Gastroesophageal sphincter (tissue), 4 donors: ENCODE measurements at regions not wholly inside any gene's neighbourhood (a gene's known extent, or its start where the extent isn't known, plus 50 kb on each side); places are given as distances from the start of the nearest gene placed in this dataset.

Source experiments
- ATAC-seq: fragments of 150-250 bp; one replicate; pipeline ENCODE4 v1.9.1; 2016; ENCODE audit warnings: mild to moderate bottlenecking, moderate library complexity
- H3K27ac ChIP-seq, 4 donors: fragments of 200-600 bp; sonication (generic) in 3 of 4; 1 replicate in 3 of 4; 2 replicates in 1 of 4; pipeline ENCODE4 v1.5.1; 2016 to 2019
- H3K27me3 ChIP-seq: fragments of 200-600 bp; sonication (generic); one replicate; pipeline ENCODE4 v1.5.1; 2019
- H3K36me3 ChIP-seq, 2 donors: fragments of 200-600 bp; sonication (generic); one replicate each; pipeline ENCODE4 v1.5.1; 2019; ENCODE audit warnings: control low read depth in 1 of 2
- H3K4me1 ChIP-seq, 3 donors: fragments of 200-600 bp; sonication (generic); 1 replicate in 2 of 3; 2 replicates in 1 of 3; pipeline ENCODE4 v1.5.1; 2016 to 2019; ENCODE audit warnings: control low read depth in 2 of 3
- H3K4me3 ChIP-seq, 2 donors: fragments of 200-600 bp; sonication (generic); one replicate each; pipeline ENCODE4 v1.5.1; 2019; ENCODE audit warnings: mild to moderate bottlenecking in 1 of 2, moderate library complexity in 1 of 2
- H3K9me3 ChIP-seq, 3 donors: fragments of 200-600 bp; sonication (generic); one replicate each; pipeline ENCODE4 v1.5.1; 2017 to 2019; ENCODE audit warnings: control low read depth in 2 of 3
- CTCF ChIP-seq, 4 experiments: fragments of 200-600 bp in 2 of 4; fragments of 450-650 bp in 2 of 4; sonication (generic) in 1 of 4; IDR thresholded peaks; one replicate each; pipeline ENCODE4 v1.5.1; 2017 to 2019; ENCODE audit warnings: antibody characterized with exemption in 4 of 4, mild to moderate bottlenecking in 2 of 4, moderate library complexity in 2 of 4
- EP300 ChIP-seq: sonication (generic); formaldehyde crosslinking; IDR thresholded peaks from one replicate; pipeline ENCODE4 v1.6.1; 2017; ENCODE audit warnings: antibody characterized with exemption, mild to moderate bottlenecking
- POLR2A ChIP-seq, 2 donors: fragments of 450-650 bp; IDR thresholded peaks; one replicate each; pipeline ENCODE4 v1.6.1; 2017; ENCODE audit warnings: antibody characterized with exemption in 2 of 2, mild to moderate bottlenecking in 2 of 2, moderate library complexity in 1 of 2
- POLR2AphosphoS5 ChIP-seq: sonication (generic); formaldehyde crosslinking; IDR thresholded peaks from one replicate; pipeline ENCODE4 v1.6.1; 2017; ENCODE audit warnings: antibody characterized with exemption
- WGBS, 2 donors: methylation state at CpG; one replicate each; pipeline ENCODE4 v1.1.5; 2018; ENCODE audit warnings: low coverage in 1 of 2; 5-methylcytosine and 5-hydroxymethylcytosine counted together

GRCh38 chr5:13186177-13186576 is 758.3 kb downstream of the DNAH5 start:
- Histone ChIP-seq H3K9me3 (no peaks in the 10 kb centered on the region), H3K4me1 (no peaks in the 10 kb centered on the region), H3K27ac (no peak overlapping the region), H3K27me3 (no peaks in the 10 kb centered on the region), H3K36me3 (no peaks in the 10 kb centered on the region), H3K4me3 (no peak overlapping the region)
- ATAC-seq, result no peak
- 37% methylated on average over 1 of the region's 1 CpG; no CpG with 5 or more reads in 1 of the 2 donors for WGBS, 2 donors
- TF ChIP-seq CTCF (IDR thresholded peaks at IDR 0.05) (no peak), POLR2AphosphoS5 (no peak), EP300 (no peak), POLR2A (IDR thresholded peaks at IDR 0.05) (no peak)

- H3K4me1 ChIP-seq, result no peaks in the 10 kb centered on the region
- H3K36me3 ChIP-seq, result no peaks in the 10 kb centered on the region
- TF ChIP-seq POLR2A (IDR thresholded peaks at IDR 0.05), result no peak
- no peak for ATAC-seq
- WGBS, 2 donors, result 77 to 78% methylated on average over 5 of the region's 5 CpGs
- no peak overlapping the region for H3K27ac ChIP-seq
- no peak overlapping the region for H3K4me3 ChIP-seq
- H3K27me3 ChIP-seq, result no peaks in the 10 kb centered on the region
- no peaks in the 10 kb centered on the region for H3K9me3 ChIP-seq
Measured at GRCh38 chr5:13179407-13180087, 764.9 kb downstream of the DNAH5 start.

GRCh38 chr5:13143630-13144029 is 800.9 kb downstream of the DNAH5 start:
- H3K4me1 ChIP-seq, result no peaks in the 10 kb centered on the region
- no peak for ATAC-seq
- no peaks in the 10 kb centered on the region for H3K36me3 ChIP-seq
- H3K9me3 ChIP-seq, result no peaks in the 10 kb centered on the region
- no peaks in the 10 kb centered on the region for H3K27me3 ChIP-seq
- WGBS, 2 donors, result 78% methylated on average over 1 of the region's 1 CpG; no CpG with 5 or more reads in 1 of the 2 donors
- H3K4me3 ChIP-seq, result no peak overlapping the region
- no peak overlapping the region for H3K27ac ChIP-seq
- TF ChIP-seq CTCF (IDR thresholded peaks at IDR 0.05) (no peak), EP300 (no peak), POLR2A (IDR thresholded peaks at IDR 0.05) (no peak), POLR2AphosphoS5 (no peak)

GRCh38 chr5:13143214-13143613 is 801.3 kb downstream of the DNAH5 start:
- ATAC-seq, result no peak
- TF ChIP-seq POLR2A (IDR thresholded peaks at IDR 0.05) (no peak), CTCF (IDR thresholded peaks at IDR 0.05) (no peak), EP300 (no peak), POLR2AphosphoS5 (no peak)
- no peaks in the 10 kb centered on the region for H3K36me3 ChIP-seq

DNA sequence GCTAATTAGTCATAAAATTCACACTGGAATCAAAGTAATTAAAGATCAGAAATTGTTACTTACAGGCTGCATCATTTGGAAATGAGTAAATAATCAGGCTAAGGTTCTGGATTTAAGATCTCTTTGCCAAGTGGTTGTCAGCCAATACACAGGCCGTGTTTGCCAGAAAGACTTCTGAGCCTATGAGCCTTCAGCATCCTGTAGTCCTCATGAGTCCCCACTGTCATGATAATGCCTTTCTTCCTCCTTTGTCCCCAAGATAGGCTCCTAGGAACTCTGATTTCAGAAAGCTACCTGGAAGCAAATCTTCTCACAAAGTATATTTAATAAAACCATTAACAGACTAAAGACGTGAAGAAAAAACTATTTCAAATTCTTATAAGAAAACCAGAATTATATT is 810.5 kb downstream of the DNAH5 start:
- H3K36me3 ChIP-seq, result no peaks in the 10 kb centered on the region
- no peak overlapping the region for H3K27ac ChIP-seq
- no peaks in the 10 kb centered on the region for H3K4me1 ChIP-seq
- no peaks in the 10 kb centered on the region for H3K27me3 ChIP-seq
- ATAC-seq, result no peak
- H3K4me3 ChIP-seq, result no peak overlapping the region
- TF ChIP-seq CTCF (IDR thresholded peaks at IDR 0.05) (no peak), POLR2A (IDR thresholded peaks at IDR 0.05) (no peak), POLR2AphosphoS5 (no peak), EP300 (no peak)
- no peaks in the 10 kb centered on the region for H3K9me3 ChIP-seq
- 64 to 66% methylated on average over 2 of the region's 2 CpGs for WGBS, 2 donors

More at GRCh38 chr5:13143214-13143613, 801.3 kb downstream of the DNAH5 start:
- Histone ChIP-seq H3K4me1 (no peaks in the 10 kb centered on the region), H3K27ac (no peak overlapping the region), H3K9me3 (no peaks in the 10 kb centered on the region), H3K27me3 (no peaks in the 10 kb centered on the region), H3K4me3 (no peak overlapping the region)
